ENCODE measurements at regions not wholly inside any gene's neighbourhood (a gene's known extent, or its start where the extent isn't known, plus 50 kb on each side); places are given as distances from the start of the nearest gene placed in this dataset.
A peak's percentile ranks its signal among the peaks of the same experiment; 100 is the strongest.

- TF ChIP-seq CTCF (IDR thresholded peaks at IDR 0.05; ENCODE audit: insufficient read depth, low read depth, low read length, missing control alignments), result no peak
- no peak for DNase-seq (ENCODE audit: low read depth)
- H3K4me3 ChIP-seq (ENCODE audit: low read depth, low read length), result no peak overlapping the region
Measured at GRCh38 chr7:134391223-134391622, 67.7 kb downstream of the AKR1B1 start.

GRCh38 chr7:134388336-134389019, 70.4 kb downstream of the AKR1B1 start:
- no peak overlapping the region for H3K4me3 ChIP-seq (ENCODE audit: low read depth, low read length)
- no peak for DNase-seq (ENCODE audit: low read depth)
- TF ChIP-seq CTCF (IDR thresholded peaks at IDR 0.05; ENCODE audit: insufficient read depth, low read depth, low read length, missing control alignments), result no peak

- TF ChIP-seq CTCF (IDR thresholded peaks at IDR 0.05; ENCODE audit: insufficient read depth, low read depth, low read length, missing control alignments), result no peak
- DNase-seq (ENCODE audit: low read depth), result peak; percentile 7
- H3K4me3 ChIP-seq (ENCODE audit: low read depth, low read length), result no peak overlapping the region
Measured at GRCh38 chr7:134378562-134378961, 61.8 kb upstream of the SLC35B4 start.

GRCh38 chr7:134376693-134377092, 60.0 kb upstream of the SLC35B4 start:
- H3K4me3 ChIP-seq (ENCODE audit: low read depth, low read length), result no peak overlapping the region
- TF ChIP-seq CTCF (IDR thresholded peaks at IDR 0.05; ENCODE audit: insufficient read depth, low read depth, low read length, missing control alignments), result no peak
- no peak for DNase-seq (ENCODE audit: low read depth)

GRCh38 chr7:134375206-134375605, 58.5 kb upstream of the SLC35B4 start:
- no peak for TF ChIP-seq CTCF (IDR thresholded peaks at IDR 0.05; ENCODE audit: insufficient read depth, low read depth, low read length, missing control alignments)
- H3K4me3 ChIP-seq (ENCODE audit: low read depth, low read length), result no peak overlapping the region
- DNase-seq (ENCODE audit: low read depth), result no peak

GRCh38 chr7:134374791-134375190, 58.1 kb upstream of the SLC35B4 start:
- no peak overlapping the region for H3K4me3 ChIP-seq (ENCODE audit: low read depth, low read length)
- DNase-seq (ENCODE audit: low read depth), result no peak
- no peak for TF ChIP-seq CTCF (IDR thresholded peaks at IDR 0.05; ENCODE audit: insufficient read depth, low read depth, low read length, missing control alignments)

- DNase-seq (ENCODE audit: low read depth), result no peak
- H3K4me3 ChIP-seq (ENCODE audit: low read depth, low read length), result no peak overlapping the region
- no peak for TF ChIP-seq CTCF (IDR thresholded peaks at IDR 0.05; ENCODE audit: insufficient read depth, low read depth, low read length, missing control alignments)
Measured at GRCh38 chr7:134374291-134374690, 57.6 kb upstream of the SLC35B4 start.
